ENCODE measurements at regions not wholly inside any gene's neighbourhood (a gene's known extent, or its start where the extent isn't known, plus 50 kb on each side); places are given as distances from the start of the nearest gene placed in this dataset.
"Not testable (repeated sequence)": the region's sequence is repeated elsewhere in the genome, so short reads cannot be mapped to it uniquely, and the experiment has no call there.

DNA sequence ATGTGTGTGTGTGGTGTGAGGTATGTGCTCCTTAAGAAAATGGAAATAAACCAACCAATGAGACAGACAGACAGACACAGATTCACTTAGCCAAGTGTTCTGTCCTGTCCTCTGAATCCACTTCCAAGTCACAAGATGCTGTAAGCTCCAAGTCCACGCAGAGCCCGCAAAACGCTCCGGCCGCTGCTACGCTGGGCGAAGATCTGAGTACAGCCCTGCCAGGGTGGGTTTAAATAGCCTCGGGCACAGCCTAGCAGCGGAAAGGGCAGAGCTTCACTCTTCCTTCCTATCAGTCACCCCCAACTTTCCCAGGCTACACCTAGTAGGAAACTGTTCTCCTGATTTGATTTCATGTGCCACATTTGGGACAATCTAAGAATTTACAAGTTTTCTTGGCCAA is 121.2 kb upstream of the ANKRD30BL start:
- H3K4me3 ChIP-seq (ENCODE audit: low read depth, low read length): no peak overlapping the region
- no peaks in the 10 kb centered on the region for H3K9me3 ChIP-seq
- H3K36me3 ChIP-seq: no peaks in the 10 kb centered on the region
- no peak for TF ChIP-seq CTCF (IDR thresholded peaks at IDR 0.05; ENCODE audit: low read depth, low read length)
- H3K4me1 ChIP-seq: no peaks in the 10 kb centered on the region
- H3K27me3 ChIP-seq: no peaks in the 10 kb centered on the region
- DNase-seq: no peak

- not testable (repeated sequence) for H3K4me1 ChIP-seq; DNase-seq; H3K4me3 ChIP-seq (ENCODE audit: low read depth, low read length); H3K27me3 ChIP-seq; H3K36me3 ChIP-seq; H3K9me3 ChIP-seq
Observed at GRCh38 chr2:132286289-132286911, 124.6 kb upstream of the ANKRD30BL start.

DNA sequence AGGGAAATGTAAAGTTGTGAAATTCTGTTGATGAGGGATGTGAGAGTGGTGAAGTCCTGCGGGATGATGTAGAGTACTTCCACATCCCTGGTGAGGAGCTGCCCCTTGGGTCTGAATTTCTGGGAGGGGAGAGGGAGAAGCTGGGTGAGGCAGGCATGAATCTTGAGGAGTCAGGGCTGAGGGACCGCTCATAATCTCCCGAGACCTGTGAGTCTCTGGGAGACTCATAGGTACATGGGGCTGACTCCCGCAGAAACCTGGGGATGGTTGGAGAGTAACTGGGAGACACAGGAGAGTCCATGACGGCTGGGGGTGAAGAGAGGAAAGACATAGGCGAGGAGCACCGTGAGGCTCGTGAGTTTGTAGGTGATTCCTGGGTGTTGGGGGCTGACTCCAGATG is 126.2 kb upstream of the ANKRD30BL start:
- not testable (repeated sequence) for H3K4me3 ChIP-seq (ENCODE audit: low read depth, low read length); H3K4me1 ChIP-seq; H3K36me3 ChIP-seq; H3K9me3 ChIP-seq; H3K27me3 ChIP-seq; DNase-seq

DNA sequence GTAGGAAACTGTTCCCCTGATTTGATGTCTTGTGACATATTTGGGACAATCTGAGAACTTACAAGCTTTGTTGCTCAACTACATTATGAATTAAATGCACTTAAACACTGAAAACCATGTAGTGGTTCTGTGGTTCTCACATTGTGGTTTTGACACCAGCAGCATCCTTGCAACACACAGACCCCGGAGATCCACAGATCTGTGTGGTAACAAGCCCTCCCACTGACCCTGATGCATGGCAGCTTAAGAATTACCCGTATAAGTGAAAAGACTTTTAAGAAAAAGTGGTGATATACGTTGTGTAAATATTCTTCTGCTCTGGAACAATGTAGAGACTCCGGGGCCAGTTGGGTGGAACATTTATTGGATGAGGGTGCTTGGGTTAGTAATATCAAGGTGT is 127.4 kb upstream of the ANKRD30BL start:
- H3K4me3 ChIP-seq (ENCODE audit: low read depth, low read length); DNase-seq: not testable (repeated sequence)

DNA sequence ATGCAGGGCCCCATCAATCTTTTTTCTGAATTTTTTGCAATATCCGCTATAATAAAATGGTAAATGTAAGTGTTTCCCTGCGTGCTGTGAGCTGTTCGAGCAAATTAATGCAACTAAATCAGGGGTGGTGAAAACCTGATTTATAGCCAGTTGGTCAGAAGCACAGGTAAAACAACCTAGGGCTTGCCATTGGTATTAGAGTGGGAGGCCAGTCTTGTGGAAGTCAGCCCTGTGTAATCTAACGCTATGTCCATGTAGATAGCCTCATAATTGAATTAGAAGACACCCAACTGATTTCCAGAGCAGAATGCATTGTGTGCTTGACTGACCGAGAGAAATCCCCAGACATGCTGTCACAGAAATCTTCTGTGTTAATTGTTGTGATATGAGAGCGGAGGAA is 126.8 kb upstream of the GPR39 start:
- not testable (repeated sequence) for H3K4me3 ChIP-seq (ENCODE audit: low read depth, low read length); DNase-seq; H3K27me3 ChIP-seq; H3K36me3 ChIP-seq; H3K4me1 ChIP-seq; H3K9me3 ChIP-seq

More for the DNA sequence above, 127.4 kb upstream of the ANKRD30BL start:
- H3K4me1 ChIP-seq, H3K9me3 ChIP-seq, H3K27me3 ChIP-seq, H3K36me3 ChIP-seq: not testable (repeated sequence)

DNA sequence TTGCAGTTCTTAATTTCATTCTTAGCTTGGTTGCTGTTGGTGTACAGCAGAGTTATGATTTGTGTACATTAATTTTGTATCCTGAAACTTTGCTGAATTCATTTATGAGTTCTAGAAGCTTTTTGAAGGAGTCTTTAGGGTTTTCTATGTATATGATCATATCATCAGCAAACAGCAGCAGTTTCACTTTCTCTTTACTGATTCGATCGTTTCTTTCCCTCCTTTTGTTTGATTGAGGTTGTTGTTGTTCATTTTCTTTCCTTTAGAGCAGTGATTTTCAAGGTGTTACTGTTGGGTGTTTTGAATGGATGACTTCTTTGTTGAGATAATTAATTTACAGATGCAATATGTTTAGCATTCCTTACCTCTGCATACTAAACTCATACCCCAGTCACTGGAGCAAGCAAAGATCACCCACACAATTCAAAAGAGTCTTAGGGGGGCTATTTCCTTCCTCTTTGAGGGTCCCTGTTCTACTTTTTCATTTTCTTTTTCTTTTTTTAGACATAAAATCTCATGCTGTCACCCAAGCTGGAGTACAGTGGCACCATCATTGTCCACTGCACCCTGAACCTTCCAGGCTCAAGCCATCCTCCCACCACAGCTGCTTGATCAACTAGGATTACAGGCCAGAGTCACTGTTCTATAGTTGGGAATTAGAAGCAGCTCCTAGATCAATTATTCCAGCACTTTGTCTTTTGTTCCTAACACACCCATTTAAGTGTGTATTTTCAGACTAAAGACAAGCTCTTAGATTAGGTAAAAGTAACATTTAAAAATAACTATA is 115.8 kb upstream of the GPR39 start:
- H3K4me3 ChIP-seq (ENCODE audit: low read depth, low read length); H3K36me3 ChIP-seq; H3K9me3 ChIP-seq; H3K4me1 ChIP-seq; DNase-seq; H3K27me3 ChIP-seq: not testable (repeated sequence)

GRCh38 chr2:132304661-132305380 is 111.8 kb upstream of the GPR39 start:
- peak overlapping the region; percentile 35 for H3K4me3 ChIP-seq (ENCODE audit: low read depth, low read length)
- DNase-seq: peak; percentile 52

DNA sequence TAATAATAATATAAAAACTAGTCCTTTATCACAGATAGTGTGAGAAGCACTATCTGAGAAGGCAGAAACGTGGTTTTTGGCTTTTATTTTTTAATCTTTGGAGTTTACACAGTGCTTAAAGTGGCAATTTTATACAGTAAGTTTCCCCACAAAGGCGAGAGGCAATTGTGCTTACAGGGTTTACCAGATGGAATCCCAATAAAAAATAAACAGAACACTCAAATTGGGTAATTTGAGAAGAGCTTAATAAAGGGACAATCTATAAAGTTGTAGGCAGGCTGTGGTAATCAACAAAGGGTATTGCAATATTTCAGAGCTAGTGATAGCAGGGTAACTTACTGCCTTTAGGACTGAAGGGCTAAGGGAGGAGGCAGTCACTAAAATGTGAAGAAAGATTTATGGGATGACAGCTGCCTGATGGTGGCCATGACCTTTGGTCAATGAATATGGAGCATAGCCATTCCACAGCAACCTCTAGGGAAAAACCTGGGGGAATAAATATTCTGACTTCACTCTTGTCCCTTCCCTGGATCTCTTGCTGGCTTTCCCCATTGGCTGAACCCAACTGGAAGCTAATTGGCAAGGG is 108.9 kb upstream of the GPR39 start:
- not testable (repeated sequence) for H3K9me3 ChIP-seq; H3K36me3 ChIP-seq; H3K27me3 ChIP-seq; H3K4me3 ChIP-seq (ENCODE audit: low read depth, low read length); DNase-seq; H3K4me1 ChIP-seq

More at GRCh38 chr2:132304661-132305380, 111.8 kb upstream of the GPR39 start:
- not testable (repeated sequence) for H3K27me3 ChIP-seq, H3K9me3 ChIP-seq, H3K36me3 ChIP-seq, H3K4me1 ChIP-seq

DNA sequence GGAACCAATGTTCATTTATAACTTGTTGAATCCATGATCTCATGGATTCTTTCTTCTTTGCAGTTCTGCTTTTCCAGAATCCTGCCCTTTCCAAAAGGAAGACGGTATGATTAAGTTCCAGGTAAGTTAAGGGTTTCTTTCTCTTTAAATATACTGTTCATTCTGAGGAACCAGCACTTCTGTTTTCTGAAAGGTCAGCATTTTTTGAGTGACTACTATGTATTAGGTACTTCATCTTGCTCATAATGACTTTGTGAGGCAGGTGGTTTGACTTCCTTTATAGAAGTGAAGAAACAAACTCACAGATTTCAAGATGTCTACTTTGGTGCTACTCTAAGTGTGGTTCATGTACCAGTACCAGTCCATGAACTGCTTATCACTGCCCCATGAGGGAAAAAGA is 107.4 kb upstream of the GPR39 start:
- H3K9me3 ChIP-seq; DNase-seq; H3K27me3 ChIP-seq; H3K4me1 ChIP-seq; H3K4me3 ChIP-seq (ENCODE audit: low read depth, low read length); H3K36me3 ChIP-seq: not testable (repeated sequence)

DNA sequence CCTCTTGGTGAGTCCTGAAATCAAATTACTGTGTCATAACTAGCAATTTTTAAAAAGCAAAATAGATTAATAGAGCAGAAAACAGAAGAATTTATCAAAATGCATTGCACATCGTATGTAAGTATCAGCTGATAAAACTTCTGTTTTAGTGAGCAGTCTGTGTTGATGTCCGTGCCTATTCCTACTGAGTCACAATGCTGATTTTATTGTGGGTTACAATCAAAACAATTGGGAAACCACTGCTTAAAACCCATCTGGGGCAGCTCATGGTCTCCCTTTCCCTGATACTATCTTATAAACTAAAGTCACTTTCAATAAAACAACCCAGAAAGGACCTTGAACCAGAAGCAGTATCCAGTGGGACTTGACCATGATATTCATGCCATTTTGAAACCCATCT is 101.1 kb upstream of the GPR39 start:
- H3K27me3 ChIP-seq; H3K36me3 ChIP-seq; H3K9me3 ChIP-seq; H3K4me1 ChIP-seq; DNase-seq; H3K4me3 ChIP-seq (ENCODE audit: low read depth, low read length): not testable (repeated sequence)

GRCh38 chr2:132317026-132317680 is 99.5 kb upstream of the GPR39 start:
- H3K4me1 ChIP-seq; DNase-seq; H3K36me3 ChIP-seq; H3K27me3 ChIP-seq; H3K9me3 ChIP-seq; H3K4me3 ChIP-seq (ENCODE audit: low read depth, low read length): not testable (repeated sequence)

GRCh38 chr2:132318481-132318880 is 98.1 kb upstream of the GPR39 start:
- H3K4me1 ChIP-seq; DNase-seq; H3K9me3 ChIP-seq; H3K36me3 ChIP-seq; H3K27me3 ChIP-seq; H3K4me3 ChIP-seq (ENCODE audit: low read depth, low read length): not testable (repeated sequence)

DNA sequence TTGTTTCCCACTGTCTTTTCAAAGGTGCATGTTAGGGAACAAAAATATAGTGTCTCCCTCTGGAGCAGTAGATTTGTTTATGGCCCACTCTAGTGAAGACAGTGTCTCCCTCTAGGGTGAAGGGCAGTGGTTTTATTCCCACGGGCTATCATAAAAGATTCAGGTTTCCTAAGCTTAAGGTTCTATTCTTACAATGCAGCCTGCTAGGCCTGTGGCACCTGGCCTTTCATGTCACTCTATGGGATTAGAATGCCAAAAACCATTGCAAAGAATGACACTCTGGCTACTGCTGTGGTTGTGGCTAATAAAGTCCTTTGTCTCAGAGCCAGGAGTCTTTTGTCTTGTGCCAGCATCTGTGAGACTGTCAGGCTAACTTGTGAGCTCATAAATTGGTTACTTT is 92.6 kb upstream of the GPR39 start:
- not testable (repeated sequence) for H3K27me3 ChIP-seq; DNase-seq; H3K4me3 ChIP-seq (ENCODE audit: low read depth, low read length); H3K9me3 ChIP-seq; H3K36me3 ChIP-seq; H3K4me1 ChIP-seq

DNA sequence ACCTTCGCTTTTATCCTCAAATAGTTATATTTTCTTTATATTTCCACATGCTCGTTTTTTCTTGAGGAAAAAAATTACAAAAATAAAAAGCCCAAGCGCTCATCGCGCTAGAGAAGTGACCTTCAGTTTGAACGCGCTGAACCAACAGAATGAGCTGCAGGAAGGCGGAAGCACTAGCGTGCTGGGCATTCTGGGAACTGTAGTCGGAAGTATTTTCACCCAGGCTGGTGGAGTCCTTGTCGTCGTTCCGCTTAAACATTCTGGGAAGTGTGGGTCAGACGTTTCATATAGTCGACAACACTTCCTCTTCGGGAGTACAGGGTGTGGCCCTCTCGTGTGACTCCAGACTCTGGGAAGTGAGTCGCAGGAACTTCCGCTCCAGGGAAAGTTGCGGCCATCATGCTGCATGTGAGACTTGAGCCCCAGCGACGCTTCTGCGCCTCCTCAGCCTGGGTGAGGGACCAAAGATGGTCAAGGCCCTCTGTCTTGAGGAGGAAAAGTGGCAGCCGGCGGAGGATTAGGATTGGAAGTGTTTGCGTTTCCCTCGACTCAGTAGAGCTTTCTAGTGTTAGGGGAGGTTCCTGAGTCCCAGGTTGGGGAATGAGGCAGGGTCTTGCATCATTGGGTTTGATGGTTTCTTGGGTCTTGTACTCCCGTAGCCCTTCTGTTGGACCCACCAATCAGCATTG is 84.1 kb upstream of the GPR39 start:
- H3K36me3 ChIP-seq; DNase-seq; H3K27me3 ChIP-seq; H3K9me3 ChIP-seq; H3K4me1 ChIP-seq; H3K4me3 ChIP-seq (ENCODE audit: low read depth, low read length): not testable (repeated sequence)

Data from BE2C (cell line).